Spleen (tissue), 11 donors: ENCODE measurements at regions not wholly inside any gene's neighbourhood (a gene's known extent, or its start where the extent isn't known, plus 50 kb on each side); places are given as distances from the start of the nearest gene placed in this dataset.

ENCODE experiments used
- DNase-seq: peaks from one replicate; pipeline ENCODE4 v3.0.0-alpha.2; 2020
- H3K27ac ChIP-seq, 8 donors: fragments of 200-600 bp; sonication (generic) in 7 of 8; 1 replicate in 4 of 8; 2 replicates in 4 of 8; pipeline versions ENCODE4 v1.5.0 to v1.8.0; 2016 to 2021; ENCODE audit warnings: inconsistent platforms in 4 of 8, mild to moderate bottlenecking in 4 of 8, moderate library complexity in 1 of 8
- H3K27me3 ChIP-seq, 7 donors: fragments of 200-600 bp; sonication (generic) in 6 of 7; replicated peaks in 1 of 7; 1 replicate in 4 of 7; 2 replicates in 3 of 7; pipeline versions ENCODE4 v1.5.0 to v1.8.0; 2016 to 2021; ENCODE audit warnings: inconsistent platforms in 3 of 7, mild to moderate bottlenecking in 1 of 7
- H3K36me3 ChIP-seq, 6 donors: fragments of 200-600 bp; sonication (generic) in 5 of 6; 1 replicate in 4 of 6; 2 replicates in 2 of 6; pipeline versions ENCODE4 v1.5.0 to v1.8.0; 2016 to 2021; ENCODE audit warnings: inconsistent platforms in 2 of 6
- H3K4me1 ChIP-seq, 6 donors: fragments of 200-600 bp; sonication (generic) in 5 of 6; 1 replicate in 3 of 6; 2 replicates in 3 of 6; pipeline versions ENCODE4 v1.5.0 to v1.8.0; 2016 to 2021; ENCODE audit warnings: inconsistent platforms in 3 of 6
- H3K4me3 ChIP-seq, 8 donors: fragments of 200-600 bp; sonication (generic) in 7 of 8; 1 replicate in 4 of 8; 2 replicates in 4 of 8; pipeline versions ENCODE4 v1.5.0 to v1.8.0; 2016 to 2021; ENCODE audit warnings: inconsistent platforms in 4 of 8, mild to moderate bottlenecking in 4 of 8, moderate library complexity in 2 of 8
- H3K9me3 ChIP-seq, 8 donors: fragments of 200-600 bp; sonication (generic) in 7 of 8; 1 replicate in 4 of 8; 2 replicates in 4 of 8; pipeline versions ENCODE4 v1.5.0 to v1.8.0; 2016 to 2021; ENCODE audit warnings: inconsistent platforms in 4 of 8
- POLR2A ChIP-seq, 3 donors: fragments of 450-650 bp; IDR thresholded peaks; one replicate each; pipeline ENCODE4 v1.5.1; 2017; ENCODE audit warnings: antibody characterized with exemption in 3 of 3, mild to moderate bottlenecking in 1 of 3
- POLR2AphosphoS5 ChIP-seq, 3 donors: sonication (generic); formaldehyde crosslinking; IDR thresholded peaks; one replicate each; pipeline ENCODE4 v1.5.1; 2017; ENCODE audit warnings: antibody characterized with exemption in 3 of 3
- WGBS, 5 donors: extraction: QIAGEN DNeasy Blood & Tissue Kit in 3 of 5; methylation state at CpG; one replicate each; pipeline versions ENCODE4 v1.1.5 to v1.1.7; 2013 to 2018; 5-methylcytosine and 5-hydroxymethylcytosine counted together
- intact Hi-C: fragments of 100-400 bp; cut with DNase I; formaldehyde crosslinking; loops from one replicate; pipeline ENCODE4 v1.15.0; 2023; ENCODE audit warnings: low total_unique reads
- TF ChIP-seq, protein P1 (sequence below), 11 experiments: fragments of 200-600 bp in 7 of 11; fragments of 450-650 bp in 4 of 11; sonication (generic) in 4 of 11; IDR thresholded peaks in 8 of 11; conservative IDR thresholded peaks in 3 of 11; 1 replicate in 7 of 11; 2 replicates in 4 of 11; pipeline versions ENCODE4 v1.4.0 to v1.8.0; 2016 to 2021; ENCODE audit warnings: antibody characterized with exemption in 11 of 11, inconsistent platforms in 4 of 11, mild to moderate bottlenecking in 1 of 11
- donor health status: healthy with polysubstance abuse.
- donor health status: DM: no; HTN: no; CAD: no; lungs with moderate emphysema.
- donor health status: DM: no; HTN: no; CAD: no.
- donor health status: Bipolar disorder and iron deficiency.
- donor health status: healthy.
- donor health status: DM: no; HTN: no; CAD: no.
- donor health status: DM: yes; HTN: yes; CAD: no.

DNA sequence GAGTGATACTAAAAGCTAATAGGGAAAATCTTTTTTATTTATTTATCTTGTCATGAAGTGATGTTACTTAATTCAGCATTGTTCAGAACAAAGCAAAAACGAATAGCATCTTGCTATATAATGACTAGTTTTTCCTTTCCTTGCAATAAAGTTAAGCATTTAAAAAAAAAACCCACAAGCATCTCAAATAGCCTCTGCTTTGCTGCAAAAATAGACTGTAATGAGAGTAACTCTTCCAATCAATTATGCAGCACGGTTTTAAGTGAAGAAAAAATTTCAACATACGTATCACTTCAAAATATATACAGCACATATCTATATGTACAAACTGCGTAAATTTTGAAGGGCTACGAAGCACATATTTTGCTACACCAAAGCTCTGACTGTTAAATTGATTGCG lies 153.3 kb upstream of the VRK2 start:
- no peak for DNase-seq
- Histone ChIP-seq H3K27ac (no peak overlapping the region), H3K27me3 (no peaks in the 10 kb centered on the region), H3K4me3 (no peak overlapping the region), H3K4me1 (no peaks in the 10 kb centered on the region), H3K36me3 (no peaks in the 10 kb centered on the region), H3K9me3 (no peaks in the 10 kb centered on the region)
- intact Hi-C loops = no loop called here
- WGBS, 5 donors = 83 to 87% (median 85%) methylated on average over 6 of the region's 6 CpGs
- TF ChIP-seq POLR2A (IDR thresholded peaks at IDR 0.05) (no peak), POLR2AphosphoS5 (IDR thresholded peaks at IDR 0.05) (no peak)
- TF ChIP-seq, protein P1, sequence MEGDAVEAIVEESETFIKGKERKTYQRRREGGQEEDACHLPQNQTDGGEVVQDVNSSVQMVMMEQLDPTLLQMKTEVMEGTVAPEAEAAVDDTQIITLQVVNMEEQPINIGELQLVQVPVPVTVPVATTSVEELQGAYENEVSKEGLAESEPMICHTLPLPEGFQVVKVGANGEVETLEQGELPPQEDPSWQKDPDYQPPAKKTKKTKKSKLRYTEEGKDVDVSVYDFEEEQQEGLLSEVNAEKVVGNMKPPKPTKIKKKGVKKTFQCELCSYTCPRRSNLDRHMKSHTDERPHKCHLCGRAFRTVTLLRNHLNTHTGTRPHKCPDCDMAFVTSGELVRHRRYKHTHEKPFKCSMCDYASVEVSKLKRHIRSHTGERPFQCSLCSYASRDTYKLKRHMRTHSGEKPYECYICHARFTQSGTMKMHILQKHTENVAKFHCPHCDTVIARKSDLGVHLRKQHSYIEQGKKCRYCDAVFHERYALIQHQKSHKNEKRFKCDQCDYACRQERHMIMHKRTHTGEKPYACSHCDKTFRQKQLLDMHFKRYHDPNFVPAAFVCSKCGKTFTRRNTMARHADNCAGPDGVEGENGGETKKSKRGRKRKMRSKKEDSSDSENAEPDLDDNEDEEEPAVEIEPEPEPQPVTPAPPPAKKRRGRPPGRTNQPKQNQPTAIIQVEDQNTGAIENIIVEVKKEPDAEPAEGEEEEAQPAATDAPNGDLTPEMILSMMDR (IDR thresholded peaks at IDR 0.05 in 8 of 11, conservative IDR thresholded peaks at IDR 0.05 in 3 of 11) = no peak

DNA sequence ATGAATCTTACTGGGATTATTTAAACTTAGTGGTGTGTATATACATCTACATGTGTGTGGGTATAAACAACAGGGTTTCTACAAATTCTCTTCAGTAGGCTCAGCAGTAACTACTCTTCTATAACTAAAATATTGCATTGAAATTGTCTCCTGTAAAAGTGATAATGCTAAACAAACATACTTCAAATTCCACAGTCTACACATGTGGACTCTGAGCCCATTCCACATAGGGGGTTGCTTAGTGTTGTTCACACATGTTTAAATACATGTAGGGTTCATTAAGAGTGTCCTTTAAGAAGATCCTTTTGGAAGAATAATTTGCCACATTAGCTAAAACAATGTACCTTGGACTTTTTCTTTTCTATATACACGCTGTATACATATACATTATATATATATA lies 152.8 kb upstream of the VRK2 start:
- intact Hi-C loops = no loop called here
- no peaks in the 10 kb centered on the region for H3K4me1 ChIP-seq
- 88 to 100% (median 94%) methylated on average over 1 of the region's 1 CpG for WGBS, 5 donors
- TF ChIP-seq POLR2AphosphoS5 (IDR thresholded peaks at IDR 0.05) = no peak
- TF ChIP-seq, protein P1 (IDR thresholded peaks at IDR 0.05 in 8 of 11, conservative IDR thresholded peaks at IDR 0.05 in 3 of 11) = no peak
- TF ChIP-seq POLR2A (IDR thresholded peaks at IDR 0.05) = no peak
- H3K27ac ChIP-seq = no peak overlapping the region
- H3K36me3 ChIP-seq = no peaks in the 10 kb centered on the region
- no peaks in the 10 kb centered on the region for H3K27me3 ChIP-seq
- H3K4me3 ChIP-seq = no peak overlapping the region
- no peaks in the 10 kb centered on the region for H3K9me3 ChIP-seq
- DNase-seq = no peak

DNA sequence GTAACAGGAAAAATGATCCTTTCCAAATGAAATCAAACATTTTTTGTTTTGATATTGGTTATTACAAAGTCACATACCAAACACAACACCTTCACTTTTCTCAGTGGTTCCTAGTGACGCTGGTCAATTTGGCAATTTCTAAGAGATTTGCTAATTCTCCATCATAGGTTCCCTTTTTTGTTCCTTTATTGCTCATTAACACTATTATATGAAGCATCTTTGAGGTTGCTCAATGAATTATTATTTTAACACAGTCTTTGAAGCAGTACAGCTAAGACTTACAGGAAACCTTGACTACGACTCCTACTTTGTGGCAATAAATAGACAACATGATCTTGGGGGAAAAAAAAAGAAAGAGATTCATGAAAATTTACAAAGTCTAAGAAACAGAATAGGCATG lies 152.2 kb upstream of the VRK2 start:
- Histone ChIP-seq H3K36me3 (no peaks in the 10 kb centered on the region), H3K27me3 (no peaks in the 10 kb centered on the region), H3K9me3 (no peaks in the 10 kb centered on the region), H3K27ac (no peak overlapping the region), H3K4me3 (no peak overlapping the region), H3K4me1 (no peaks in the 10 kb centered on the region)
- TF ChIP-seq POLR2A (IDR thresholded peaks at IDR 0.05) = no peak
- TF ChIP-seq, protein P1 (IDR thresholded peaks at IDR 0.05 in 8 of 11, conservative IDR thresholded peaks at IDR 0.05 in 3 of 11) = no peak
- TF ChIP-seq POLR2AphosphoS5 (IDR thresholded peaks at IDR 0.05) = no peak
- intact Hi-C loops = no loop called here
- no peak for DNase-seq
- 50 to 68% (median 63%) methylated on average over 2 of the region's 2 CpGs for WGBS, 5 donors

DNA sequence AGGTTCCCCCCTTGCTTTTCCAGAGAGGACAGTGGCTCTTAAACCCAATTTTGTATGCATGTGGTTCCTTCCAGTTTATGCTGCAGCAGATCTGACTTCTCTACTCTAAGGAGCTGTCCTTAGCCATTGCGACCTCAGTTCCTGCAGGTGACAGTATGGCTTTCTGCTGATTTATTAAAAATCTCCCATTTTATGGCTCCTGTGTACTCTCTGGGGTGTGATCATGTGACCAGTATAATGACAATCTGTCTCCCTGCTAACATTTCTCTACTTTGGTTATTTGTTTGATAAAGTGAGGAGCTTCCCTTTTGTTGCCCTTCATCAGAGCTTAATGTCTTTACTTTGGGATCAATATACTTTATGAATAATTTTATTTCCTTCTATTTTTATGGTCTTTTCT lies 148.7 kb upstream of the VRK2 start:
- WGBS, 5 donors = 81 to 94% (median 85%) methylated on average over 1 of the region's 1 CpG
- H3K27me3 ChIP-seq = no peaks in the 10 kb centered on the region
- TF ChIP-seq, protein P1 (IDR thresholded peaks at IDR 0.05 in 8 of 11, conservative IDR thresholded peaks at IDR 0.05 in 3 of 11) = no peak
- TF ChIP-seq POLR2AphosphoS5 (IDR thresholded peaks at IDR 0.05) (no peak), POLR2A (IDR thresholded peaks at IDR 0.05) (no peak)
- H3K9me3 ChIP-seq = no peaks in the 10 kb centered on the region
- no peaks in the 10 kb centered on the region for H3K4me1 ChIP-seq
- intact Hi-C loops = no loop called here
- no peak for DNase-seq
- H3K27ac ChIP-seq = no peak overlapping the region
- H3K36me3 ChIP-seq = no peaks in the 10 kb centered on the region
- H3K4me3 ChIP-seq = no peak overlapping the region
